IMR-90 (cell line): ENCODE measurements at regions not wholly inside any gene's neighbourhood (a gene's known extent, or its start where the extent isn't known, plus 50 kb on each side); places are given as distances from the start of the nearest gene placed in this dataset.

ENCODE experiments used
- ATAC-seq: fragments of 200-7000 bp; cut with Tn5 transposase; 2 replicates; pipeline ENCODE4 v1.9.1; 2020; ENCODE audit warnings: low read depth, mild to moderate bottlenecking, moderate library complexity
- BruUV-seq: library from RNA; stranded (reverse); fragments of 400-500 nt; replicated peaks from 2 replicates; lab custom pipeline; 2021; lab: Mats Ljungman, UMichigan
- CTCF ChIA-PET: fragments of 300-600 bp; formaldehyde crosslinking; extraction: SDS; loops from one replicate; lab custom pipeline; 2021; ENCODE audit warnings: antibody characterized with exemption; lab: Yijun Ruan, JAX
- POLR2A ChIA-PET: fragments of 300-600 bp; sonication (Branson Sonifier 250); formaldehyde crosslinking; loops from one replicate; lab custom pipeline; 2022; ENCODE audit warnings: antibody characterized with exemption; ENCODE audit not compliant: unreplicated experiment; lab: Charles Lee
- DNase-seq: peaks from one replicate; pipeline ENCODE4 v3.0.0; 2013
- H2AFZ ChIP-seq: replicated peaks from 2 replicates; pipeline ENCODE3; 2013; ENCODE audit warnings: low read length, mild to moderate bottlenecking; ENCODE audit not compliant: poor library complexity
- H2AK5ac ChIP-seq: 2 replicates; pipeline ENCODE4 v1.6.1; 2013; ENCODE audit warnings: low read depth, low read length, inconsistent platforms
- H2AK9ac ChIP-seq: replicated peaks from 2 replicates; pipeline ENCODE3; 2013; ENCODE audit warnings: mild to moderate bottlenecking, low read depth, low read length, moderate library complexity; ENCODE audit not compliant: poor library complexity
- H2BK120ac ChIP-seq: 2 replicates; pipeline ENCODE4 v1.6.1; 2013; ENCODE audit warnings: low read depth, low read length, inconsistent platforms
- H2BK15ac ChIP-seq: 3 replicates; pipeline ENCODE4 v1.6.1; 2013; ENCODE audit warnings: low read depth, low read length, inconsistent platforms
- H2BK20ac ChIP-seq: 2 replicates; pipeline ENCODE4 v1.6.1; 2013; ENCODE audit warnings: low read depth, mild to moderate bottlenecking, inconsistent platforms, low read length, moderate library complexity
- H2BK5ac ChIP-seq: 2 replicates; pipeline ENCODE4 v1.6.1; 2013; ENCODE audit warnings: mild to moderate bottlenecking, low read depth, low read length, inconsistent platforms; ENCODE audit not compliant: poor library complexity, severe bottlenecking
- H3K14ac ChIP-seq: replicated peaks from 2 replicates; pipeline ENCODE4 v1.6.1; 2013; ENCODE audit warnings: low read depth, low read length, inconsistent platforms
- H3K18ac ChIP-seq: 2 replicates; pipeline ENCODE4 v1.6.1; 2013; ENCODE audit warnings: low read depth, low read length, control low read depth
- H3K23ac ChIP-seq: 2 replicates; pipeline ENCODE4 v1.6.1; 2013; ENCODE audit warnings: low read depth, low read length, inconsistent platforms
- H3K27ac ChIP-seq: 2 replicates; pipeline ENCODE4 v1.5.1; 2013; ENCODE audit warnings: mild to moderate bottlenecking, control low read depth, low read length; ENCODE audit not compliant: insufficient read depth
- H3K27me3 ChIP-seq: 2 replicates; pipeline ENCODE4 v1.6.1; 2013; ENCODE audit warnings: low read length; ENCODE audit not compliant: control insufficient read depth, insufficient read depth
- H3K36me3 ChIP-seq: 2 replicates; pipeline ENCODE4 v1.6.1; 2013; ENCODE audit warnings: low read length, mixed read lengths; ENCODE audit not compliant: control insufficient read depth, insufficient read depth
- H3K4ac ChIP-seq: 2 replicates; pipeline ENCODE4 v1.6.1; 2013; ENCODE audit warnings: low read depth, low read length, inconsistent platforms
- H3K4me1 ChIP-seq: 2 replicates; pipeline ENCODE4 v1.6.1; 2013; ENCODE audit warnings: low read length, mixed read lengths; ENCODE audit not compliant: control insufficient read depth, insufficient read depth
- H3K4me2 ChIP-seq: 2 replicates; pipeline ENCODE4 v1.6.1; 2013; ENCODE audit warnings: low read depth, mild to moderate bottlenecking, control low read depth, low read length, moderate library complexity
- H3K4me3 ChIP-seq: 2 replicates; pipeline ENCODE4 v1.5.1; 2013; ENCODE audit warnings: low read depth, mild to moderate bottlenecking, control low read depth, low read length, moderate library complexity; ENCODE audit not compliant: insufficient read depth
- H3K56ac ChIP-seq: 2 replicates; pipeline ENCODE4 v1.6.1; 2013; ENCODE audit warnings: low read length, inconsistent platforms; ENCODE audit not compliant: insufficient read depth; ENCODE audit errors: extremely low read depth
- H3K79me1 ChIP-seq, 2 experiments: 2 replicates each; pipeline ENCODE4 v1.6.1; 2013; ENCODE audit warnings: low read length in 2 of 2, inconsistent platforms in 1 of 2, low read depth in 1 of 2
- H3K9ac ChIP-seq: 2 replicates; pipeline ENCODE4 v1.6.1; 2013; ENCODE audit warnings: low read depth, low read length, control low read depth
- H3K9me1 ChIP-seq: 2 replicates; pipeline ENCODE4 v1.6.1; 2013; ENCODE audit warnings: low read length, inconsistent platforms; ENCODE audit not compliant: insufficient read depth
- H3K9me3 ChIP-seq: 2 replicates; pipeline ENCODE4 v1.6.1; 2013; ENCODE audit warnings: low read length; ENCODE audit not compliant: control insufficient read depth, insufficient read depth
- H4K20me1 ChIP-seq: 2 replicates; pipeline ENCODE4 v1.6.1; 2013; ENCODE audit warnings: low read length, inconsistent platforms; ENCODE audit not compliant: insufficient read depth
- H4K5ac ChIP-seq: 2 replicates; pipeline ENCODE4 v1.6.1; 2013; ENCODE audit warnings: mild to moderate bottlenecking, low read depth, low read length, control low read depth
- H4K8ac ChIP-seq, 2 experiments: 2 replicates each; pipeline ENCODE4 v1.6.1; 2013; ENCODE audit warnings: low read depth in 2 of 2, low read length in 2 of 2, control low read depth in 1 of 2, inconsistent platforms in 1 of 2
- H4K91ac ChIP-seq: 2 replicates; pipeline ENCODE4 v1.6.1; 2013; ENCODE audit warnings: low read depth, low read length, inconsistent platforms; ENCODE audit not compliant: insufficient read depth
- BHLHE40 ChIP-seq: fragments of 150-350 bp; IDR thresholded peaks from 2 replicates; pipeline ENCODE4 v1.6.1; 2016; ENCODE audit warnings: mild to moderate bottlenecking, low read depth, low read length
- CHD1 ChIP-seq: IDR thresholded peaks from 2 replicates; pipeline ENCODE4 v1.6.1; 2012; ENCODE audit warnings: low read depth, low read length, improper control_type of control experiment
- ELK1 ChIP-seq: fragments of 150-350 bp; IDR thresholded peaks from 2 replicates; pipeline ENCODE4 v1.6.1; 2016; ENCODE audit warnings: low read depth, mild to moderate bottlenecking, low read length, moderate library complexity, borderline replicate concordance
- MAFK ChIP-seq: IDR thresholded peaks from 2 replicates; pipeline ENCODE4 v1.6.1; 2012; ENCODE audit warnings: low read depth, low read length, improper control_type of control experiment
- MAZ ChIP-seq: IDR thresholded peaks from 2 replicates; pipeline ENCODE4 v1.6.1; 2012; ENCODE audit warnings: low read depth, mild to moderate bottlenecking, low read length, improper control_type of control experiment, moderate library complexity, borderline replicate concordance
- MXI1 ChIP-seq: IDR thresholded peaks from 2 replicates; pipeline ENCODE4 v1.6.1; 2012; ENCODE audit warnings: low read depth, mild to moderate bottlenecking, low read length, moderate library complexity, borderline replicate concordance
- NFE2L2 ChIP-seq: fragments of 150-350 bp; IDR thresholded peaks from 2 replicates; pipeline ENCODE4 v1.6.1; 2016; ENCODE audit warnings: low read depth, mild to moderate bottlenecking, low read length
- POLR2A ChIP-seq: IDR thresholded peaks from 2 replicates; pipeline ENCODE4 v1.6.1; 2012; ENCODE audit warnings: mild to moderate bottlenecking, low read depth, low read length
- RAD21 ChIP-seq: IDR thresholded peaks from 2 replicates; pipeline ENCODE4 v1.6.1; 2012; ENCODE audit warnings: low read length, improper control_type of control experiment
- RCOR1 ChIP-seq: IDR thresholded peaks from 2 replicates; pipeline ENCODE4 v1.6.1; 2012; ENCODE audit warnings: mild to moderate bottlenecking, low read length, improper control_type of control experiment; ENCODE audit not compliant: insufficient replicate concordance
- RFX5 ChIP-seq: IDR thresholded peaks from 2 replicates; pipeline ENCODE4 v1.8.0; 2012; ENCODE audit warnings: low read depth, mild to moderate bottlenecking, low read length, moderate library complexity
- SMC3 ChIP-seq: fragments of 150-350 bp; IDR thresholded peaks from 2 replicates; pipeline ENCODE4 v1.6.1; 2016; ENCODE audit warnings: low read depth, mild to moderate bottlenecking, antibody characterized with exemption, low read length, moderate library complexity
- USF2 ChIP-seq: fragments of 150-350 bp; IDR thresholded peaks from 2 replicates; pipeline ENCODE4 v1.6.1; 2017; ENCODE audit warnings: mild to moderate bottlenecking, antibody characterized with exemption, low read length, low read depth
- WGBS, 2 experiments: methylation state at CpG; one replicate each; pipeline versions ENCODE4 v1.1.5 to v1.1.7; 2013; ENCODE audit warnings: missing lambda C conversion rate in 2 of 2; ENCODE audit not compliant: insufficient read length in 1 of 2; ENCODE audit errors: extremely low coverage in 2 of 2; 5-methylcytosine and 5-hydroxymethylcytosine counted together
- dilution Hi-C: fragments of 300-500 bp; cut with HindIII; formaldehyde crosslinking; loops from one replicate; pipeline ENCODE4 v1.14.3; 2018; ENCODE audit warnings: low sequenced_read_pairs; ENCODE audit not compliant: unreplicated experiment
- in situ Hi-C: fragments of 300-500 bp; cut with MboI; formaldehyde crosslinking; loops from 3 replicates; pipeline ENCODE4 v1.14.3; 2019; ENCODE audit warnings: low sequenced_read_pairs, inconsistent platforms, mixed read lengths
- intact Hi-C: fragments of 100-400 bp; cut with micrococcal nuclease; formaldehyde crosslinking; loops from 2 replicates; pipeline ENCODE4 v1.10.0; 2022

GRCh38 chr6:14476793-14477531 is 359.4 kb downstream of the CD83 start:
- peak overlapping the region; percentile 57 for H3K27ac ChIP-seq
- TF ChIP-seq ELK1 (no peak), NFE2L2 (peak; percentile 74), RFX5 (0 out of 2 replicates have a peak, but pooled peaks have one; percentile 27), RCOR1 (peak; percentile 43), USF2 (peak; percentile 12; the same call in 1 of the 2 replicates), MAFK (peak; percentile 53; the same call in 1 of the 2 replicates), MAZ (peak; percentile 72; the same call in 1 of the 2 replicates), BHLHE40 (peak; percentile 45), SMC3 (peak; percentile 22), POLR2A (peak; percentile 75), RAD21 (peak; percentile 12), MXI1 (no peak), CHD1 (peak; percentile 86; the same call in 1 of the 2 replicates)

More at GRCh38 chr6:14476793-14477531, 359.4 kb downstream of the CD83 start:
- Histone ChIP-seq H3K9me3 (no peaks in the 10 kb centered on the region), H3K36me3 (no peaks in the 10 kb centered on the region), H3K27me3 (no peaks in the 10 kb centered on the region), H2BK120ac (peak overlapping the region; percentile 96), H2BK5ac (peak overlapping the region; percentile 81), H3K56ac (no peak overlapping the region; the same call in none of the 2 replicates), H2AK9ac (peak overlapping the region; percentile 81), H2AK5ac (peak overlapping the region; percentile 75), H3K4me2 (peak overlapping the region; percentile 36), H3K4me1 (peaks cover 22% of the 10 kb centered on the region), H4K8ac (peak overlapping the region; percentile 1 to 89; a peak in 3 of 4 replicates), H2AFZ (peak overlapping the region; percentile 90), H4K91ac (peak overlapping the region; percentile 39), H3K14ac (peak overlapping the region; percentile 89), H2BK15ac (peak overlapping the region; percentile 74; the same call in 2 of the 3 replicates), H2BK20ac (peak overlapping the region; percentile 96), H3K9ac (peak overlapping the region; percentile 26), H3K4ac (peak overlapping the region; percentile 86), H3K4me3 (peak overlapping the region; percentile 1; the same call in 1 of the 2 replicates), H4K5ac (peak overlapping the region; percentile 11; the same call in 1 of the 2 replicates), H3K9me1 (peaks cover 18% of the 10 kb centered on the region), H3K23ac (peak overlapping the region; percentile 20), H4K20me1 (peaks cover 5% of the 10 kb centered on the region; the same call in 1 of the 2 replicates), H3K79me1 (no peaks in the 10 kb centered on the region; a peak in 1 of 4 replicates), H3K18ac (peak overlapping the region; percentile 14)
- DNase-seq (peak; percentile 100), ATAC-seq (peak; percentile 93)
- POLR2A ChIA-PET: no interaction called here
- CTCF ChIA-PET: interaction anchor here (1.1 kb wide), 1 partner anchor 234 kb away, joined by 3 read pairs; no protein-coding TSS in a partner anchor
- BruUV-seq: no TSS peak
- WGBS, 2 experiments: 0% methylated on average over 1 of the region's 12 CpGs; no CpG with 5 or more reads in 1 of the 2 experiments
- in situ Hi-C loops: no loop called here
- intact Hi-C loops: loop anchor here (1.0 to 10.0 kb wide), 3 partner anchors 19 to 768 kb away; no protein-coding TSS in a partner anchor
- dilution Hi-C loops: no loop called here
